NCI-H1092 treated with DMSO at 0.1 percent for 48 hours (cell line): ENCODE measurements at regions not wholly inside any gene's neighbourhood (a gene's known extent, or its start where the extent isn't known, plus 50 kb on each side); places are given as distances from the start of the nearest gene placed in this dataset.

Source experiments
- DNase-seq: peaks from one replicate; lab custom pipeline; 2025; lab: John Stamatoyannopoulos, UW

- no peak for DNase-seq
These were observed 389.6 kb downstream of the YTHDC2 start for GRCh38 chr5:113902917-113903660.

- no peak for DNase-seq
These were observed 396.3 kb downstream of the YTHDC2 start for GRCh38 chr5:113909782-113910181.

DNA sequence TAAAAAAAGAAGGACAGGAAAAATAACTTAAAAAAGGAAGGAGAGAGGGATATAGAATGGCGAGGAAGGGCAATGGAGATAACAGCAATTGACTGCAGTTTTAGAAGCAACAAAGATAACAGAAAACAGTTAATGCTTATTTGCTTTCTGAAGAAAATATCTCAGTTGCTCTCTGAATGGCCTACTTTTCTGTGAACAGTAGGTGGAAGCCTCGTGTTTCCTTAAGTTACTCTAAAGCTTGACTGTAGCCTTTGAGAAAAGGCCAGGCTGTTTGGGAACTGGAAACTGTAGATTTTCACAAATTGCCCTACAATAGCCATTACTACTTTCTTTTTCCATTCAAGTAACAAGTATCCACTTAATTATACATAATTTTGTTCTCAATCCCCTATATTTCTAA is 404.5 kb downstream of the YTHDC2 start:
- no peak for DNase-seq

DNA sequence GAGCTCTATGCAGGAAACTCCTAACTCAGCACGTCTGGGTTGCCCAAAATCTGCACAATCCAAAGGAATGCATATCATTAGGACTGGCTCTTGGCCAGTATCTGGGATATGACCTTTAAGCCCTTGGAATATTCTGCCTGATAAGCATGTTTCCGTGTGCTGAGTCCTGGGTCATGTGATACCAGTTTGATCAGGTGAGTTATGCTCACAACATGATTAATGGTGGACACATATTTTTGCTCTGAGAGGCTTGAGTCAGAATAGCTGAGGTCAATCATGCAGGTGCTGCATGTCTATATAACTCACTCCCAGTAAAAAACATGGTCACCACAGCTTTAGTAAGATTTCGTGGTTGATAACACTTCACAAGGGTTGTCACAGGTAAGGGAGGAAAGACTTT is 408.8 kb downstream of the YTHDC2 start:
- DNase-seq: no peak

DNA sequence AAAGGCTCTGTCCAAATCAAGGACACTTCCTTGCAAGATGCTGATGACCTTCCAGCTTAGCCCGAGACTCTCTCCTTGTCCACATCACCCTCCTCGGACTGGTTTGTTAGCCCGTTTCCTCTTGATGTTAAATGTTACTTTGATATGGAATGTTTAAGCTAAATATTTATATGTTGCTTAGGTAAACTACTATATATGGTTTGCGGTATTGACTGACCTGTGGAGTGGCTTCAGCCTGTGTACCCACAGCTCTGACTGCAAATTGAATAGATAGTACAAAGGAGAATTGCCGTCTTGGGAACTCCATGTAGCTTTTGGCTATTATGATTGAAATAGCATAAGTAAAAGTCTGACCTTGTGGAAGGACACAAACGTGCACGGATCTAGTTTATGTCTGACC is 422.0 kb downstream of the YTHDC2 start:
- no peak for DNase-seq

DNA sequence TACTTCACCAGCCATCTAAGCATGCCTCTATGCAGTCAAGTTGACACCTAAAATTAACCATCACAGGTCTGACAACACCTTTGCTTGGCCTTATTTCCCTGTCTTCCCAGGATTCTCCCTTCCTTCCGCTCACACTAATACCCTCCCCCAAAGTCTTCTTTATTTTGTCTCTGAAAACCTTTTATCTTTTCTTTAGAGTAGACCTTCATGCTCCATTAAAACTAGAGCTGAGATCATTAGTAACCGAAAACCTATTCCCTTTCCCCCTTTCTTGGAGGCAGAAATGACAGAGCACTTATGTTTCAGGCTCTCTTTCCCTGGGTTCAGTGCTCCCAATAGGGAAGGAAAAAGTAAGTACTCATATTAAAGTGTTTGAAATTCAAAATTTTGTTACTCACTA is 423.8 kb downstream of the YTHDC2 start:
- DNase-seq: no peak

DNA sequence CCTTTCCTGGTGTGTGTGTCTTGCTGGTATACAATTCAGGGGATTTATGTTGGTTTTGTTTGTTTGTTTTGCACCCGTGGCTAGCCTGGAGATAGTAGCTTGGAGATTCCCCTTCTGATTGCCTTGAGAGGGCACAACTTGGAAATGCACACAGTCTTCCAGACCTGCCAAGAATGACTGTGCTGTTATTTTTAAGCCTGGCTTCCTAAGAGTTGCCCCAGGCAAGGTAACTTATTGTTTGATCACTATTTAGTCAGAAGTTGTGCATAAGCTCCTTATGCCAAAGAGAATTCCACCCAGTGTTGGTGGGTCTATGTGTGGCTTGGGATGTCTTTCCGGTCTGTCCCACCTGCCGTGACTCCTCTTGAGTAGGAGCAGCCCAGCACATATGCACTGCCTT is 421.9 kb upstream of the KCNN2 start:
- DNase-seq: no peak

DNA sequence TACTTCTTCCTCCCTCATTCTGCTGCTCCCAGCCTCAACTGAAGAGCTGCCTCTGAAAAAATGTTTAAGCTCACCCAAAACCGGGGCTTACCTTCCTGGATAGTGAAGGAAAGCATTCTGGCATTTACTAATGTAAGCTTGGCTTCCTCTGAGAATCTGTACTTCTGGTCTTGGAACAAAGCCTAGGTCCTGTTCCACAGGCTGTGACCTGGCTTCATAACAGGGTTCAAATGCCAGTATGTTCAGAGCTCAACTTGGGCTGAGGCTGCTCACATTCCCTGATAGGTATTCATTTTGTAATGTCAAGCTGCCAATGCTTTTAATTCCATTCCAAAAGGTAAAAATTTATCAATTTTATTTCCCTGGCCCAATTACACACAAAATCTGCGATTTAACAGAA is 411.7 kb upstream of the KCNN2 start:
- DNase-seq: no peak

- no peak for DNase-seq
These were observed 396.6 kb upstream of the KCNN2 start for GRCh38 chr5:113965225-113965624.

GRCh38 chr5:113969901-113970300 is 392.0 kb upstream of the KCNN2 start:
- no peak for DNase-seq

DNA sequence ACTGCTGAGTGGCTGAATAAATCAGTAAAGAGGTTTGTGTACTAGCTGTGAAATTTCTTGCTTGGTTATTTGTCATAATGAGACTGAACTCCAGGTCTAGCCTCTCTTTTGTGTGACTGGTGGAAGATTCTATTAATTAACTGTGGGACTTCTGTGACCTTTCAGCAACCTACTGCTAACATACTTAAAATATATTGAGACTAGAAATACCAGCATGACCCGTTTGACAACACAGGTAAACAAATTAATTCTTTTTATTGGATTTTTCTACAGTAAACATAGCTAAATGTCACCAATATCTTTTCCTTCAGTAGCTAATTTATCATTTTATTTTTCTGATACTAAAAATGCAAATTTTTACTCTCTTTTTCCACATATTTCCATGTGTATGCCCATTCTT is 390.4 kb upstream of the KCNN2 start:
- DNase-seq: no peak

- no peak for DNase-seq
These were observed 386.9 kb upstream of the KCNN2 start for GRCh38 chr5:113974976-113975375.

- DNase-seq: no peak
These were observed 376.9 kb upstream of the KCNN2 start for GRCh38 chr5:113984928-113985327.

DNA sequence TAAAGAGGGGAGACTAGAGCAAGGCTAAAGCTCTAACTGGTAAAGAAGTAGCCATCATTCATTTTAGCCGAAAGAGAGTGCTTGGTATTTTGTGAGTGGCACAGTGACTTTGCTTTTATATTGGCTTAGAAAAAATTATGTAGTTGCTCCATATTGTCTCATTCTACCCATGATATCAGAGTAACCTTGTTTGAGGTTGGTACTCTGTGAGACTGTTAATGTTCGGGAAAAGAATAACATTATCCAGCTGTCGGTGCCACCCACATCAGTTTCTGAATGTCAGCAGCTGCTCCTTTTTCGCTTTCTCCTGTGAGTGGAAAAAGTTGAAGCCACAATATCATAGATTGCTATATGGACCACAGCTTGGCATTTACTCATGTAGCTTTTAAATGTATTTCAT is 376.4 kb upstream of the KCNN2 start:
- DNase-seq: no peak

DNA sequence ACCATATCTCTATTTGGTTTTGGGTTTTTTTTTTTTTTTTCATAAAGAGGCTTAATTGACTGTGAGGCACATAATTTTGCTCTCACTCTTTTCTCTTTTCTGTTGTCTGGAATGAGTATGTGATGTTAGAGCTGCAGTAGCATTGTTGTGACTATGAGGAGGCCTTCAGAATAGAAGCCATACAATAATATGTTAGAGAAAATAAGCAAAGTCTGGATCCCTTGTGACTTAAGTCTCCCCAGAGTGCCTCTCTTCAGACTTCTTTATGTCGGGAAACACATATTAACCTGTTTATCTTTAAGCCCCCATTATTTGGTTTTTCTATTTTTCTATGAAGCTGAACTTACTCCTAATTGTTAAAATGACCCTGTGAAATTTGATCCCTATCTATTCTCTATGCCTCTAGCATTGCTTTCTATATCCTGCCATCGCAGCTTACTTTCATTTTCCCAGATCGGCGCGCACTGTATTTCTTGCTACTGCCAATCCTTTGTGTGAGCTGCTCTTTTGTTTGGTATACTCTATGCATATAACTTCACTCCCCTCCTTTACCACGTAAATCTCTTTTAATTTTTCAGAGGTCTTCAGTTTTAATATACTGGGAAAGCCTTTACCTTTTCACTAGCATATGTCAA is 372.5 kb upstream of the KCNN2 start:
- DNase-seq: no peak

DNA sequence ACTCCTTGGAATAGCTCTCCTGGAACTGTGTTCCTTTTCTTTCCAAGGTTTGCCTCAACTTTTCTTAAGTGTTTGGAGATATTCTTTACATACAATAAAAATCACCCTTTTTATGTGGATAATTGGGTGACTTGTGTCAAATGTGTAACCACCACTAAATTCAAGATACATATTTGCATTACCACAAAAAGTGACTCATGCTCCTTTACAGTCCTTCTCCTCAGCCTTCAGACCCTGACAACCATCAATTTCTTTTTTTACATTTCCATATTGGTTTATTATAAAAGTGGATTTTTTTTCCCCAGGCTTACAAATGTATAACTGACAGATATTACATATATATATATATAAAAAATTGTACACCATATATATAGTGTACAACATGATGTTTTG is 372.0 kb upstream of the KCNN2 start:
- no peak for DNase-seq

GRCh38 chr5:114001076-114001475 is 360.8 kb upstream of the KCNN2 start:
- no peak for DNase-seq

- no peak for DNase-seq
These were observed 355.3 kb upstream of the KCNN2 start for GRCh38 chr5:114006582-114006981.

DNA sequence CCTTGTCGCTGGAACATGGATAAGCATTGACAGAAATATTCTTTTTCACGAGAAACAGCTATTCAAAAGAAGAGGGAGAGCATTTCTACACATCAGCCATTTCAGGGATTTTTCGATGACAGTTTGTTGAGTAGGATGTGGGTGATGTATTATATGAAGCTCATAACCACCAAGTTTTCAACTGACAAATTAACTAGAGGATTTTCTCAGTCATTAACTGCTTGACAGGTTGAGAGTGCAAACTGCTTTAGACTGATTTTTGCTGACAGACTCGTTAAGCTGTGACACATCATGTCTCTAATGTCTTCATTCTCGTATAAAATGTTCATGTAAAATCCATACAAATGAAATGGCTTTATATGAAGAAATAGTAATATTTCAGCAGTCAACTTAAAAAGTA is 354.2 kb upstream of the KCNN2 start:
- no peak for DNase-seq

- DNase-seq: no peak
These were observed 351.5 kb upstream of the KCNN2 start for GRCh38 chr5:114010362-114010761.

GRCh38 chr5:114018186-114018585 is 343.7 kb upstream of the KCNN2 start:
- peak; percentile 19 for DNase-seq

DNA sequence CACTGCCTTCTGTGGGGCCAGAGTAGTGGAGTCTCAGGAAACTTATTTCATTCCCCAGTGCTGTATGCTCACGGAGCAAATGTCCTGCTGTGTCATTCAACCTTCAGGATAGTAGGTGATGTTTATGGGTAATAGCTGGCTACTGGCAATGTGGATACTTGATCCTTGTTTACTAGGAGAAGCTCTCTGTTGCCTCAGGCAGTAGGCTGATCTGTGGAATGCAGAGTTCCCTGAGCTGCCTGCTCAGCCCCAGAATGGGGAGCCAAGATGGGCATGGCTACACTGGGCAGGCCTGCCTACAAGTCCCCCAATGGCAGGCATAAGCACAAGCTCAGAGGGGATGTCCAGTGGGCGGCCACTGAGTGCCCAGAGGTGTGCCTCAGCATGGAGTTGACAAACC is 323.1 kb upstream of the KCNN2 start:
- no peak for DNase-seq

DNA sequence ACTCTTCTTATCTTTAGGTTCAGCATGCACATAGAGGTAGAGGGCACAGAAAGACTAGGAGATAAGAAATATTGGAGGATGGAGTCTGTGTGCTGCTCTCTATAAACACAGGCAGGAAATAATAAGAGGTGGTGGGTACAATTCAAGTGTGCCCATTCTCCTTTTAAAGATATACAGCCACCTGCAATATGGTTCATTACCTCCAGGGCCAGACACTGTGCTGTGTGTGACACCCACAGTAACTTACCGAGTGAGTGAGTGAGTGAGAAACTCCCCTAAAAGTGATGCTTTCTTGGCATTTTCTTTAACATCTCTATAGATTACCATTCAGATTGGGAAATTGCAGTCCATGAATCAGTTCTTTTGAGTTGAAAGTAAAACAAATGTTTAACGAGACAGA is 311.8 kb upstream of the KCNN2 start:
- no peak for DNase-seq

DNA sequence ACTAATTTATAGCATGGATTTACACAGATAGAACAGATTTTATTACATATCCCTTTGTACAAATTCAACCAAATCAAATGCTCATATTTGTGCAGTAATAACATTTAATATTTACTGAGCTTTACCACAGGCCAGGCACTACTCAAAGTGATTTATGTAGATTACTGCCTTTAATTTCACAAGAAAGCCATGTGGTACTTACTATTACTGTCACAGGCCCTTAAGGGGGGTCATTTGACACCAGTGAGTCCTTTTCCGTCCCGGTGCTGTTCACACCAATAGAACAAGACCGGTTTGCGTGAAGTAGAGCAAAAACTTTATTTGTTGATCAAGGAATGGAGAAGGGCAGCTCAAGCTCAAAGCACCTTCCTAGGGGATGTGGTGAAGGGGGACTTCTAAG is 308.5 kb upstream of the KCNN2 start:
- DNase-seq: no peak
